IPS DF 6.9 (cell line): ENCODE measurements at regions not wholly inside any gene's neighbourhood (a gene's known extent, or its start where the extent isn't known, plus 50 kb on each side); places are given as distances from the start of the nearest gene placed in this dataset.
"Not testable (repeated sequence)": the region's sequence is repeated elsewhere in the genome, so short reads cannot be mapped to it uniquely, and the experiment has no call there.

ENCODE experiments used
- DNase-seq: peaks from one replicate; pipeline ENCODE4 v3.0.0-alpha.2; 2013; ENCODE audit warnings: low read depth, low spot score
- H3K27ac ChIP-seq: one replicate; pipeline ENCODE4 v1.5.1; 2013; ENCODE audit warnings: low read length, control low read depth
- H3K27me3 ChIP-seq: 2 replicates; pipeline ENCODE4 v1.6.1; 2013; ENCODE audit warnings: mild to moderate bottlenecking, low read length; ENCODE audit not compliant: control insufficient read depth, insufficient read depth
- H3K36me3 ChIP-seq: 2 replicates; pipeline ENCODE4 v1.6.1; 2013; ENCODE audit warnings: low read length; ENCODE audit not compliant: control insufficient read depth, insufficient read depth
- H3K4me1 ChIP-seq: 2 replicates; pipeline ENCODE4 v1.6.1; 2013; ENCODE audit warnings: low read length; ENCODE audit not compliant: control insufficient read depth, insufficient read depth
- H3K4me3 ChIP-seq: 2 replicates; pipeline ENCODE4 v1.5.1; 2013; ENCODE audit warnings: mild to moderate bottlenecking, low read length
- H3K9me3 ChIP-seq: 2 replicates; pipeline ENCODE4 v1.6.1; 2013; ENCODE audit warnings: low read length, inconsistent platforms; ENCODE audit not compliant: control insufficient read depth, insufficient read depth
- WGBS: extraction: QIAGEN DNeasy Blood & Tissue Kit; methylation state at CpG from one replicate; pipeline ENCODE4 v1.1.7; 2013; ENCODE audit warnings: mixed read lengths, missing lambda C conversion rate; ENCODE audit not compliant: insufficient read length, insufficient coverage; 5-methylcytosine and 5-hydroxymethylcytosine counted together

DNA sequence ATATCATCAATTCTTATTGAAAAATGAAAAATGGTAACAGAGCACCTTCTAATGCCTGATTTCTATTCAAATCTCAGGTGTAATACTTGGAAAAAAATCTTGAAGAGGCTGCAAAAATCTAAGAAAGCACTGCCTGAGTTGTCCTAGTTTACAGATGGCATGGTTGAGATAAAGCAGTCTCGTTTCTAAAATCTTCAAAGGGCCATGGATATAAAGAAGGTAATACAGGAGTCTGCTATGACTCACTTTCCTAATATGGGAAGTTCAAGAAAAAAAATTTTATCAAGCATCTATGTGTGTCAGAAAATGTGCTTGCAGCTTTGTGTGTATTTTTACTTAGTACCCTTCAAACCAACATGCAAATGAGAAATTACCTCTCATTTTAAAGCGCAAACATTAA is 163.3 kb downstream of the DMAC1 start:
- Histone ChIP-seq H3K27me3 (no peaks in the 10 kb centered on the region), H3K36me3 (no peaks in the 10 kb centered on the region), H3K27ac (no peak overlapping the region), H3K4me1 (no peaks in the 10 kb centered on the region), H3K9me3 (no peaks in the 10 kb centered on the region), H3K4me3 (no peak overlapping the region)
- DNase-seq, result no peak
- no CpG with 5 or more reads among the region's 2 CpGs for WGBS

GRCh38 chr9:7626571-7627029 is 173.0 kb downstream of the DMAC1 start:
- no CpG with 5 or more reads among the region's 7 CpGs for WGBS
- not testable (repeated sequence) for H3K9me3 ChIP-seq, H3K4me1 ChIP-seq, H3K27ac ChIP-seq, H3K27me3 ChIP-seq, H3K36me3 ChIP-seq, H3K4me3 ChIP-seq
- DNase-seq, result peak; percentile 39

- Histone ChIP-seq H3K36me3 (no peaks in the 10 kb centered on the region), H3K27ac (no peak overlapping the region), H3K9me3 (no peaks in the 10 kb centered on the region), H3K4me3 (no peak overlapping the region), H3K4me1 (peaks cover 1% of the 10 kb centered on the region; the same call in 1 of the 2 replicates), H3K27me3 (no peaks in the 10 kb centered on the region)
- DNase-seq, result no peak
- WGBS, result no CpG with 5 or more reads among the region's 2 CpGs
Observed at GRCh38 chr9:7622481-7622880, 177.1 kb downstream of the DMAC1 start.

DNA sequence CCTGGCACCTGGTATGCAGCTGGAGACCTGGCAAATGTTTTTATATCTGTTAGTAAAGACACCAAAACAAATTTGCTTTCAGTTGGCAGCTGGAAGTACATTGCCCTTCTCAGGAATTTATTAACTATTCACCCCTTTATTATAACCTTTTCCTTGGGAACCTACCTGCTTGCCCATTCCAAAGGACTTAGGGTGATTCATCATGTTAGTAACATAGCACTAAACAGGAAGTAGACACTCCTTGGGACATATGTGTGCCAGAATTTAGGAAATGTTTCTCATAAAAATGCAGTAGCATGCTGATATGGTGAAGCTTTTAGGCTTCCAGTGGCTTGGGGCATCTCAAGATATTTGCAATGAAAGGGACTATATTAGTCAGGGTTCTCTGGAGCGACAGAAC is 184.2 kb downstream of the DMAC1 start:
- no peak overlapping the region for H3K4me3 ChIP-seq
- H3K4me1 ChIP-seq, result no peaks in the 10 kb centered on the region
- no peaks in the 10 kb centered on the region for H3K27me3 ChIP-seq
- DNase-seq, result no peak
- H3K27ac ChIP-seq, result no peak overlapping the region
- no CpG with 5 or more reads among the region's 1 CpG for WGBS
- no peaks in the 10 kb centered on the region for H3K9me3 ChIP-seq
- no peaks in the 10 kb centered on the region for H3K36me3 ChIP-seq

DNA sequence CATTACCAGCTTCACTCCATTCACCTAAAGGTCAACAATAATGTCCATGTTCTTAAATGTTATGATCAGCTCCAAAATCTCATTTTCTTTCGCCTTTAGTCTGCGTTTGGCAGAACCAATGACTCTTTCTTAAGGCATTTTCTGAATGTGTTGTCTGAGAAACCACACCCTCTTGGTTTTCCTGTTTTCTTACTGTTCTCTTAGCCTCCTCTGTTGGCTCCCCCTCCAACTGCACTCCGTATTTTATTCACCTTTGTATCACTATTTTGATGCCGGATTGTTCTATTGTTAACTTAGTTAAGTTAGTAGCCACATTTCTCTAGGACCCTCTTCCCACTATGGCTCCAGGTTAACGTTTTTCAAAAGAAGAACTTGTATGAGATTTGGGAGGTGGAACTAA is 185.6 kb downstream of the DMAC1 start:
- no peak for DNase-seq
- Histone ChIP-seq H3K27ac (no peak overlapping the region), H3K9me3 (no peaks in the 10 kb centered on the region), H3K4me1 (no peaks in the 10 kb centered on the region), H3K4me3 (no peak overlapping the region), H3K27me3 (no peaks in the 10 kb centered on the region), H3K36me3 (no peaks in the 10 kb centered on the region)
- WGBS, result no CpG with 5 or more reads among the region's 5 CpGs

DNA sequence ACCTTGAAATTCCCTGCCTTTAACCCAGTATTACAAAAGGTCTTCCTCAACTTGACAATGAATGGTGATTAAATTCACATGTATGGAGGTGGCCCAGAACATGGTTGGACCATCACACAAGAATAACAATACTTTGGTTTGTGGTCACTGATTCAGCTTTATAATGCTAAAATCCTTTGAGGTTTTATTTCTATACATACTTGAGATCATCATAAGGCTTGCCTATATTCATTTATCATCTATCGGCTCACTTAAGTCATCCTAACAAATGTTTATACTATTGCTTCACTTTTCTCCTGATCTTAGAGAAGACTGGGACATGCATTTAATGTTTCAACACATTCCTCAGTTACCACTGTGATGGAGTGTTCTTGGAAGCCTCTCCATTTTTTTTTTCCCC is 191.3 kb downstream of the DMAC1 start:
- no CpG with 5 or more reads among the region's 1 CpG for WGBS
- H3K9me3 ChIP-seq, result no peaks in the 10 kb centered on the region
- no peaks in the 10 kb centered on the region for H3K27me3 ChIP-seq
- H3K27ac ChIP-seq, result no peak overlapping the region
- H3K36me3 ChIP-seq, result no peaks in the 10 kb centered on the region
- H3K4me1 ChIP-seq, result no peaks in the 10 kb centered on the region
- no peak for DNase-seq
- H3K4me3 ChIP-seq, result no peak overlapping the region

DNA sequence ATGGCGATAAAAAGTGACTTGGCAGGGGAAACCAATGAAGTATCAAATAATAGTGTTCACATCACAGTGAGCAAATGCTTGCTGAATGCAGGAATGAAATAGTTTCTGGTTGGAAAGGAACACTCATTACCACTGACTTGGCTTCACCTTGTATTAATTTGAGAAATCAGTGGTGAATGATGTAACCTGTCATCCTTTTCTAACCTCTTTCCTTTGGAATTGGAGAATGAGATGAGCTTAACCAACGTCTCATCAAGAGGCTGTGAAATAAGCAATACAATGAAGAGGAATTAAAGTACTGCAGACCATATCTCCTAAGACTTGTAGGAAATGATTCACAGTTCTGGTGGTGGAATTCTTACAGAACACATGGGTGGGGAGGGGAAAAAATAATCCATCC is 192.2 kb downstream of the DMAC1 start:
- Histone ChIP-seq H3K4me1 (no peaks in the 10 kb centered on the region), H3K4me3 (no peak overlapping the region), H3K27me3 (no peaks in the 10 kb centered on the region), H3K36me3 (no peaks in the 10 kb centered on the region), H3K9me3 (no peaks in the 10 kb centered on the region), H3K27ac (no peak overlapping the region)
- DNase-seq, result no peak
- WGBS, result no CpG with 5 or more reads among the region's 2 CpGs

DNA sequence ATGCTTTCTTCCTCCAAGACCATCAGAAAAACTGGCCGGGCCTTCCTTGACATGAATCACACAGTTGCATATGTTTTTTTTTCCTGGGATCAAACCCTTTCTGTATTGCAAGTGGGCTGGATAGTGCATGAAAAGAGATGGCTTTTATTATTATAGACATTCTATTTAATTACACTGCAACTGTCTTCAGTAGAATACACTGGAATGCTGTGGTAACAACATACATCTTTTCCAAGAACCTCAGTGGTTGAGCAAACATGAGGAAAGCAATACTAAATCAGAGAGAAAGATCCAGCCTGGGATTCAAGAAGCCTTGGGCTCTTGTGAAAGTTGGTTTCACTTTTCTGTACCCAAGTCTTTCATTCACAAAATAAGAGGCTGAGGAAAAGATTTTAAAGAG is 193.0 kb downstream of the DMAC1 start:
- WGBS, result no CpG with 5 or more reads among the region's 1 CpG
- no peak overlapping the region for H3K4me3 ChIP-seq
- no peaks in the 10 kb centered on the region for H3K4me1 ChIP-seq
- DNase-seq, result no peak
- no peaks in the 10 kb centered on the region for H3K36me3 ChIP-seq
- no peak overlapping the region for H3K27ac ChIP-seq
- no peaks in the 10 kb centered on the region for H3K9me3 ChIP-seq
- H3K27me3 ChIP-seq, result no peaks in the 10 kb centered on the region

- H3K9me3 ChIP-seq, result no peaks in the 10 kb centered on the region
- H3K4me1 ChIP-seq, result no peaks in the 10 kb centered on the region
- no peak overlapping the region for H3K4me3 ChIP-seq
- H3K27ac ChIP-seq, result no peak overlapping the region
- no peaks in the 10 kb centered on the region for H3K36me3 ChIP-seq
- WGBS, result no CpG with 5 or more reads among the region's 2 CpGs
- DNase-seq, result no peak
- H3K27me3 ChIP-seq, result no peaks in the 10 kb centered on the region
Observed at GRCh38 chr9:7601739-7602138, 197.8 kb downstream of the DMAC1 start.

DNA sequence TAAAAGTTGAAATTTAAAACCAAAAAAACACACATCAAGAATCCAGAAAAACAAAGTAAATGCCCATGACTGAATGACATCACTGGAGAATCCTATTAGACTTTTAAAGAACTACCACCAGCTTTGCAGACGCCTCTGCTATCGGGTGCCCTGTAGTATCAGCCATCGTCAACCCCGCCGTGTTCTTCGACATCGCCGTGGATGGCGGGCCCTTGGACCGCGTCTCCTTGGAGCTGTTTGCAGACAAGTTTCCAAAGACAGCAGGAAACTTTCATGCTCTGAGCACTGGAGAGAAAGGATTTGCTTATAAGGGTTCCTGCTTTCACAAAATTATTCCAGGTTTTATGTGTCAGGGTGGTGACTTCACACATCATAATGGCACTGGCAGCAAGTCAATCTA is 201.9 kb downstream of the DMAC1 start:
- H3K27ac ChIP-seq, result no peak overlapping the region
- H3K36me3 ChIP-seq, result no peaks in the 10 kb centered on the region
- no peaks in the 10 kb centered on the region for H3K9me3 ChIP-seq
- no peaks in the 10 kb centered on the region for H3K27me3 ChIP-seq
- no peaks in the 10 kb centered on the region for H3K4me1 ChIP-seq
- no peak for DNase-seq
- no peak overlapping the region for H3K4me3 ChIP-seq
- no CpG with 5 or more reads among the region's 11 CpGs for WGBS

DNA sequence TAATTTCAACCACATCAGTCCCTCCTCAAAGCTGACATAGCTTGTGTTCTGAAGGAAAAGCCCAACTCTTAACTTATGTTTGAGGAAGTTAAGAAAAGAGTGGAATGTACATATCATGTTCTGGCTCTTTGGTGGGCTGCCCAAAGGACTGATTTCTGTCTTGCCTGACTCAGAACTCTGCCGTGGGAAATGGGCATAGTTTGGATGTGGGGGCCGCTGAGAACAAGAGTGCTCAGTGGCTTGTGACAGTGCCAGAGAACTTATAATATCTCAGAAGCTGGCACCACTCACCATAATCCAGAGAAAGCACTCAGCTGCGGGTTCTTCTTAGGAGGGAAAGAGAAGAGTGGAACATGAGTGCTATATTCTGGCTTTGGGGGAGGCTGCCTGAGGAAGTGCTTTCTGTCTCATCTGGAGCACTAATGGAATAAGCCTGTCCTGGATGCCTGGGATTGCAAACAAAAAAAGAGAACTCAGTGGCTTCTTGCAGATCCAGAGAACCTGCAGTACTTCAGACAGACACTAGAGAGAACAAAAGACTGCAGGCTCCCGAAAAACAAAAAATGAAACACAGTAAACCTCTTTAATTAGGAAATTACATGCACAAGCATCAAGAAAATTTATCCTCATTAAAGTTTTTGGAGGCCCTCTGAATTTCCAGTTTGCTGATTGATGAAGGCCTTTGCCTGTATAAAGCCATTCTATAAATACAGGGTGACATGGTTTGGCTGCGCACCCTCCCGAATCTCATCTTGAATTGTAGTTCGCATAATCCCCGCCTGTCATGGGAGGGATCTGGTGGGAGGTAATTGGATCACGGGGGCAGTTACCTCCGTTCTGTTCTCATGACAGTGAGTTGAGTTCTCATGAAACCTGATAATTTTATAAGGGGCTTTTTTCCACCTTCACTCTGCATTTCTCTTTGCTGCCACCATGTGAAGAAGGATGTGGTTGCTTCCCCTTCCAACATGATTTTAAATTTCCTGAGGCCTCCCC is 207.0 kb downstream of the DMAC1 start:
- Histone ChIP-seq H3K36me3 (no peaks in the 10 kb centered on the region), H3K9me3 (no peaks in the 10 kb centered on the region), H3K4me3 (no peak overlapping the region), H3K4me1 (no peaks in the 10 kb centered on the region), H3K27me3 (no peaks in the 10 kb centered on the region), H3K27ac (no peak overlapping the region)
- no CpG with 5 or more reads among the region's 10 CpGs for WGBS
- peak; percentile 13 for DNase-seq
